NCI-H146 (cell line): ENCODE measurements at regions not wholly inside any gene's neighbourhood (a gene's known extent, or its start where the extent isn't known, plus 50 kb on each side); places are given as distances from the start of the nearest gene placed in this dataset.

Experiments
- DNase-seq: peaks from one replicate; lab custom pipeline; 2025; lab: John Stamatoyannopoulos, UW

DNA sequence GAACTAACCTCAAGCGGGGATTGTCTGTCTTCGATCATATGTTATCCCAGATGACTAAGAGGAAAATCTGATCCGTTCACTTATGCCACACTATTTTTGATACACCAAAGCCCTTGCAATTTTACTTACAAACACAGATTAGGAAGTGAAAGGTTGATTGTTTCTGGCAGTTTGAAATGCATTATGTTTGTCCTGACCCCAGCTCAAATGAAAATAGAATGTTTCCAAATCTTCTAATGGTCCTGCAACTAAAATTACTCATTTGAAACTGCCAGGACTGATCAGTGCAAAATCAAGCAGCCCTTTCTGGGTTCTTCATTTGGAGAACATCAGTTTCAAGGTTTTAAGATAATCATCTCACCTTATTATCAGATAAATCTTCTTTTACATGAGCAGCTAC is 696.7 kb upstream of the WWC1 start:
- no peak for DNase-seq

- no peak for DNase-seq
Observed at GRCh38 chr5:167595196-167595595, 696.2 kb upstream of the WWC1 start.

- DNase-seq = no peak
Observed at GRCh38 chr5:167598166-167598565, 693.3 kb upstream of the WWC1 start.

- no peak for DNase-seq
Observed at GRCh38 chr5:167602067-167602466, 689.4 kb upstream of the WWC1 start.

DNA sequence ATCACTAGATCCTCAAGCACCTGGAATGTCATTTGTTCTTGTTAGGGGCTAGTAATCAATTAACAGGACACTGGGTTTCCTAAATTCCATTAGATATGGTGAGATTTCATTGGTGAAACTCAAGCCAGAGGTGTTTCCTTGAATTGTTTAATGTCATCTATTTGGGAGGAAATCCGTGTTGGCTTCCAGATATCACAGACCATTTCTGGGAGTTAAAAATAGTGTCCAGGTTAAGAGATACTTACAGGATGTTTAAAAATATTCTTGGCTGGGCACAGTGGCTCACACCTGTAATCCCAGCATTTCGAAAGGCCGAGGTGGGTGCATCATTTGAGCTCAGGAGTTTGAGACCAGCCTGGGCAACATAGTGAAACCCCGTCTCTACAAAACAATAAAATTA is 688.3 kb upstream of the WWC1 start:
- DNase-seq = no peak

GRCh38 chr5:167608390-167609272 is 682.8 kb upstream of the WWC1 start:
- DNase-seq = no peak

DNA sequence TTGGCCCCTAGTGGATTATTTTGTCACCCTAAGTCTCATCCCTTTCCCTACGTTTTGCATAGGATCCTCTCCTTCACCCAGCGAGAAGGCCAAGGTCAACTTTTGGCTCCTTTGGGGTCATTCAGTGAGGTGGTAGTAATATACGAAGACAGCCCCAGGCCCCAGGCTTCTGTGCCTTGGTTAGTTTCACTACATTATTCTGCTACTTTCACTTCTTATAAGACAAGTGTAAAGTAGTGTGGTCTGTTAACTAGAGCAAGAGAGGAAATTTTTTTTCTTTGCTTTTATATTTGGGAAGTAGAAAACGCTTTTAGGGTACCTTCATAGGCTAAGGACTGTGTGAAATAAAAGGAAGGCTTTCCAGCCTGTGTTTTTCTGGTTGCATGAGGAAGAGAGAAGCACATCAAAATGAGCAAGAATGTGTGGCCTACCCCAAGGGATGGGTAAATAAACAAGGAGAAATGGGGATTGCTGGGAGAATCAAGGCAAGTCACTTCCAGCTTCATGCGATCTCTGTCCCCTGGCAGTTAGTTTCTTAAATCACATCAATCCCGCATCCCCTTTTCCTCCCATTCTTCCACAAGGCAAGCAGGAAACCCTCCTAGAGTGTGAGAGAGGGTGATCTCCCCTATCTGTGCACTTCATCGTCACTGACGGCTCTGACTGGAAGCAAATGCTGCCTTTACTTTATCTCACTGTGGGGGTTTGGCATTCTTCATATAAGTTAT is 677.0 kb upstream of the WWC1 start:
- no peak for DNase-seq

GRCh38 chr5:167616043-167616890 is 675.2 kb upstream of the WWC1 start:
- no peak for DNase-seq

DNA sequence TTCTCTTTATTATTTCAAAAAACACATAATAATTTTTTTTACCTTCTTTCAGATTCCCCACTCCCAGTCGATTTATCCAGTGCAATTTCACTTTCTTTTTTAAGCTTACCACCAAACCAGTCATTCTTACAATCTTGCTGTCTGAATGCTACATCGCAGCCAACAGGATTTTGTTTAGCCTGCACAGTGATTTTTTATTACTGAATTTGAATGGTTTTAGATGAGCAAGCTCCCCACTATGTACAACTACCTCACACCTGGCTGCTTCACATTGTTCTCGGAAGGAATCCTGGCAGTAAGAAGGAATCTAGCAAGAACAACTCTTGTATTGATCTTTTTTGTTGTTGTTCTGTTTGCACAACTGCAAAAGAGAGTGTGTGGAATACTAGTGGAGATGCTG is 668.1 kb upstream of the WWC1 start:
- DNase-seq = no peak

GRCh38 chr5:167624053-167624452 is 667.4 kb upstream of the WWC1 start:
- DNase-seq = no peak

DNA sequence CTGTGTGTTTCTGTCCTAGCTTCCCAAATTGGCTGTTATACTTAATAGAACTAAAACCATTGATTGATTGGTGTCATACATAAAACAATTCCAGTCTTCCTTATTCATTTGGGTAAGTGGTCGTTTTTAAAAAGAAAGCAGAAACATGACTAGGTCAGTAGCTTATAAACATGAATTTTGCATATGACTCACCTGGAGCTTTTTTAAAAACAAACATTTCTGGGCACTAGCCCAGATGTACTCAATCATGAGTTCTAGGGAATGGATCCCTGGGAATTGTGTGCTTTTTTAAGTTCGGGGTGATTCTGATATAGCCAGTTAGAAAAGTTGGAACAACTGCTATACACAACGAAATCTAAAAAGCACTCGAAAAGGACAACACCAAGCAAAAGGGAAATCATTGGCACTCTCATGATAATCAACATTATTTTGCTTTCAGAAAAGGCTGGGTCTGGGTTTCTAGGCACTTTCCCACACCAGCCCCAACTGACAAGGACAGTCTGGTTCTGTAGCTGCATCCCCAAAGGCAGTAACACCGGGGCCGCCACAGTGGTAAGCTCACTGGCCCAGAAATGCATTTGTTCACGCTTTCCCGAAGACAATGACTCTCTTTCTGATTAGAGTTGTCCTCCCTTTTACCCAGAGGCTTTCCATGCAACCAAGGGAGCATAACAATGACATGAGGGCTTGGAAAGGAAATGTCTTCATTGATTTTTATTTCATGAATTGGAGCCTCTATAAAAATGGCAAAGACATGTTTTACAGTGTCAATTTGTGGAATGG is 664.9 kb upstream of the WWC1 start:
- no peak for DNase-seq

DNA sequence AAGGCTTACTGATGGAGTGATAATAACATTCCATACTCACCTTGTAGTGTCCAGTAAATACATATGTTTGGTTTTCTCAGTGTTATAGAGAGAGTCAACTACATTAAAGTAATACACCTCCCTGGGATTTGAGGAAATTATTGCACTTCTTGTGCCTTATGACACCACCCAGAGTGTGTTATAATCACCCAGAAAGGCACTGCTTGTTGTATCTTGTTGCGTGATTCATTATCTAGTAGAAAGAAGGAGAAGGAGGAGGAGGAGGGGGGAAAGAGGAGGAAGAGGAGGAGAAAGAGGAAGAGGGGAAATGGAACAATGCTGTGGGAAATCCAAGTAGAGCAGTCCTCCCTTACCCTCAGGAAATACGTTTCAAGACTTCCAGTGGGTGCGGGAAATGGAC is 661.8 kb upstream of the WWC1 start:
- no peak for DNase-seq

DNA sequence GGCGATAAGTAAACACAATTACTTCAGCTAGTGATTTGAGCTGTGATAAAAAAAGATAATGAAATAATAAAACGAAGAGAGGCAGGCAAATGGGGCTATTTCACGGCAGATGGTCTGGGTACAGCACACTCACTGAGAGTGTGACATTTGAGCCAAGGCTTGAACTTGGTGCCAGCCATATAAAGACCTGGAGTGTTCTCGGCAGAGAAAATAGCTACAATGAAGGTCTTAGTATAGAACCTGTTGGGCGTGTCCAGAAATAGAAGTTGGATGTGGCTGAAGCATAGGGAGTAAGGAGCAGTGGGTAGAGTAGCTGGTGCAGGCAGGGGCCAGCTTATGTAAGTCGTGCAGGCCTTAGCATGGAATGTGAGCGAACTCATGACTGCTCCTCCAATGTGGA is 660.3 kb upstream of the WWC1 start:
- no peak for DNase-seq

- no peak for DNase-seq
Observed at GRCh38 chr5:167633114-167633513, 658.3 kb upstream of the WWC1 start.

GRCh38 chr5:167633931-167634341 is 657.5 kb upstream of the WWC1 start:
- no peak for DNase-seq

GRCh38 chr5:167634432-167634831 is 657.0 kb upstream of the WWC1 start:
- no peak for DNase-seq

DNA sequence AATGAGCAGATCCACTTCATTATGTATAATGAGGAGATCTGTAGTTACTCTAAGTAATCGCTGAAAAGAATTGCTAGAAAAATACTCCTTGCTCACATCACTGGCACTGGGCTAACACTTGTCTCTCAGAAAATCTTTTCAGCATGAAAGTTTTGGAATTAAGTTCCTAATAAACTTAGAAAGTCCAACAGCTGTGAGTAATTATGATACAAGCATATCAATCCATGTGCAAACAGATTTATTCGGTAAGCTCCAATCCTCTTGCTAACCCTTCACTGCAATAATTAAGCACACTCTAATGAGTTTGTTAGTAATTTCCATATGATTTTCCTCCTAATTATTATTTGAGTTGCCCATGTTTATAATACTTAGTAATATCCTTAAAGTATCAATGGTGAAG is 652.6 kb upstream of the WWC1 start:
- DNase-seq = no peak

DNA sequence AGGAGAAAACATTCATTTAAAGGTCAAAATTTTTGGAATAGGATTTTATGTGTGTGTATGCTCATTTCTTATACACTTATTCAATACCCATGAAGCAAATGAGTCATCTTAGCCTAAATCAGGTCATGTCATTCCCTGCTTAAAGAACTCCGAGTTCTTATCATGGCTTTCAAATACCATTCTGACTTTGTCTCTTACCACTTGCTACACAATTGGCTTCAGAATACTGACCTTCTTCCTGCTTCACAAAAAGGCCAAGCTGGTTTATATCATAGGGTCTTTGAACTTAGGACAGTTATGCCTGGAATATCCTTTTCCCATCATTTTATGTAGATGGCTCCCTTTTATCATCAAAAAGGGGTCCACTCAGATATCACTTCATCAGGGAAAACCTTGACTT is 652.2 kb upstream of the WWC1 start:
- DNase-seq = no peak

- DNase-seq = no peak
Observed at GRCh38 chr5:167639766-167640165, 651.7 kb upstream of the WWC1 start.

DNA sequence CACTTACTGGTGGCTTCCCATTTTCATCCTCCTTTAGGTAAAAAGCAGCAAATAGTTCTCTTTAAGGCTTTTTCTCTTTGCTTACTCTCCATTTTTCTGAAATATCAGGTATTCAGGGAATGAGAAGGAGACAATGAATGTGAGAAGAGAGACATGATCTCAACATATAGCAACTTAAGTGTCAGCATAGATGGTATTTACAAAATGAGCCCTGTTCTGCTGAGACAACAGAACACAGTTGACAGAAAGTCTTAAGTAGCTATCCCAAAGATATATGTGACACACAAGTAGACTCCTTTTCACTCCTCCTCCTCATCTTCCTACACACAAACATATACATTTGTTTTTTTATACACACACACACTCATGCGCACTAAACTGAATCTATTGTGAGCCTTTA is 649.3 kb upstream of the WWC1 start:
- DNase-seq = no peak

DNA sequence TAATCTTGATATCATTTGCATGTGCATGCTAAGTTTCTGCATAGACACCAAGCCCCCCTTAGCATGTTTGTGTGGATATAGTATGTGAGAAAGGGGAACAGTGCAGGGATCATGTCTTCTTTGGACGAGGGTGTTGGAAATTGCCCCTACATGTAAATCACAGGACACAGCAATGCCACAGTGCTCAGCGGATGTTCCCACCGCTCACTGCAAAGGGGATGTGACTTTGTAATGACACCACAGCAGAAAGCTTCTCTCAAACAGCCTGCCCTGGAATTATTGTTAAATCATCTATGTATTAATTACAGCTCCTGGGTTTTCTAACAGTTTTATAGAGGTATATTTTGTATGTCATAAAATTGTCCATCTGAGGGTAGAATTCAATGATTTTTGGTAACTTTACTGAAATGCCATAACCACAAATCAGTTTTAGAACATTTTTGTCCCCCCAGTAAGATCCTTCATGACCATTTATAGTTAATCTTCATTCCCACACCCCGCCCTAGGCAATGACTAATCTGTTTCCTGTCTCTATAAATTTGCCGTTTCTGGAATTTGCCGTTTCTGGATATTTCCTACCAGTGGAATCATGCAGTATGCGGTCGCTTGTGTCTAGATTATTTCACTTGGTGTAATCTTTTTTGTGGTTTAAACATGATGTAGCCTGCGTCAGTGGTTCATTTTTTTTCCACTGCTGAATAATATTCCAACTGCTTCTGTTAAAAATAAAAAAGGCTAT is 648.5 kb upstream of the WWC1 start:
- DNase-seq = no peak
